ENCODE measurements at regions not wholly inside any gene's neighbourhood (a gene's known extent, or its start where the extent isn't known, plus 50 kb on each side); places are given as distances from the start of the nearest gene placed in this dataset.
"Not testable (repeated sequence)": the region's sequence is repeated elsewhere in the genome, so short reads cannot be mapped to it uniquely, and the experiment has no call there.

- no peak for DNase-seq
Observed at GRCh38 chr15:59894835-59895234, 109.3 kb upstream of the FOXB1 start.

- DNase-seq = peak; percentile 11
Observed at GRCh38 chr15:59892985-59893384, 111.1 kb upstream of the FOXB1 start.

- not testable (repeated sequence) for DNase-seq
Observed at GRCh38 chr15:59887870-59888269, 116.2 kb upstream of the FOXB1 start.

GRCh38 chr15:59887211-59887610 is 116.9 kb upstream of the FOXB1 start:
- no peak for DNase-seq

GRCh38 chr15:59886441-59886840 is 117.7 kb upstream of the FOXB1 start:
- no peak for DNase-seq

GRCh38 chr15:59885832-59886231 is 118.3 kb upstream of the FOXB1 start:
- DNase-seq = peak; percentile 75

- peak; percentile 83 for DNase-seq
Observed at GRCh38 chr15:59879506-59880265, 124.4 kb upstream of the FOXB1 start.

- no peak for DNase-seq
Observed at GRCh38 chr15:59876140-59876539, 128.0 kb upstream of the FOXB1 start.

GRCh38 chr15:59873644-59874272 is 130.4 kb upstream of the FOXB1 start:
- DNase-seq = no peak

GRCh38 chr15:59867086-59867855 is 136.8 kb upstream of the FOXB1 start:
- DNase-seq = no peak

- no peak for DNase-seq
Observed at GRCh38 chr15:59866642-59867041, 137.5 kb upstream of the FOXB1 start.

GRCh38 chr15:59862191-59863155 is 141.6 kb upstream of the FOXB1 start:
- DNase-seq = no peak

- no peak for DNase-seq
Observed at GRCh38 chr15:59847968-59848367, 156.1 kb upstream of the FOXB1 start.

- DNase-seq = no peak
Observed at GRCh38 chr15:59845942-59846499, 156.9 kb upstream of the BNIP2 start.

GRCh38 chr15:59843609-59844008 is 154.5 kb upstream of the BNIP2 start:
- no peak for DNase-seq

- no peak for DNase-seq
Observed at GRCh38 chr15:59841036-59841435, 151.9 kb upstream of the BNIP2 start.

GRCh38 chr15:59839906-59840305 is 150.8 kb upstream of the BNIP2 start:
- no peak for DNase-seq

- DNase-seq = no peak
Observed at GRCh38 chr15:59838900-59839299, 149.8 kb upstream of the BNIP2 start.

GRCh38 chr15:59835776-59836175 is 146.7 kb upstream of the BNIP2 start:
- DNase-seq = no peak

GRCh38 chr15:59834528-59834927 is 145.4 kb upstream of the BNIP2 start:
- DNase-seq = no peak

GRCh38 chr15:59833366-59833765 is 144.2 kb upstream of the BNIP2 start:
- no peak for DNase-seq

GRCh38 chr15:59830873-59831272 is 141.8 kb upstream of the BNIP2 start:
- no peak for DNase-seq
